Liver (tissue), 3 donors: ENCODE measurements at regions not wholly inside any gene's neighbourhood (a gene's known extent, or its start where the extent isn't known, plus 50 kb on each side); places are given as distances from the start of the nearest gene placed in this dataset.

ENCODE experiments used
- CTCF ChIP-seq: fragments of 150-350 bp; IDR thresholded peaks from 2 replicates; pipeline ENCODE4 v1.5.1; 2017; ENCODE audit warnings: improper control_type of control experiment, low read depth, low read length; ENCODE audit not compliant: missing input control
- EGR1 ChIP-seq, 2 donors: IDR thresholded peaks; 2 replicates each; pipeline ENCODE4 v1.6.1; 2016 to 2018; ENCODE audit warnings: antibody characterized with exemption in 2 of 2, low read depth in 2 of 2
- SP1 ChIP-seq: IDR thresholded peaks from 2 replicates; pipeline ENCODE4 v1.6.1; 2018; ENCODE audit warnings: antibody characterized with exemption, mild to moderate bottlenecking
- donor health status: healthy.
- donor health status: healthy.

- TF ChIP-seq CTCF (no peak), SP1 (no peak), EGR1 (IDR thresholded peaks at IDR 0.05; ENCODE audit: low read depth in 2 of 2) (no peak)
These were observed 267.7 kb upstream of the G2E3 start for GRCh38 chr14:30291216-30291615.
